GM19372 (cell line): ENCODE measurements at regions not wholly inside any gene's neighbourhood (a gene's known extent, or its start where the extent isn't known, plus 50 kb on each side); places are given as distances from the start of the nearest gene placed in this dataset.
"Not testable (repeated sequence)": the region's sequence is repeated elsewhere in the genome, so short reads cannot be mapped to it uniquely, and the experiment has no call there.

Experiments used
- ATAC-seq: cut with Tn5 transposase; IDR thresholded peaks from one replicate; pipeline ENCODE4 v1.9.1; 2021; ENCODE audit warnings: mild to moderate bottlenecking, low read depth, moderate library complexity; ENCODE audit not compliant: unreplicated experiment

DNA sequence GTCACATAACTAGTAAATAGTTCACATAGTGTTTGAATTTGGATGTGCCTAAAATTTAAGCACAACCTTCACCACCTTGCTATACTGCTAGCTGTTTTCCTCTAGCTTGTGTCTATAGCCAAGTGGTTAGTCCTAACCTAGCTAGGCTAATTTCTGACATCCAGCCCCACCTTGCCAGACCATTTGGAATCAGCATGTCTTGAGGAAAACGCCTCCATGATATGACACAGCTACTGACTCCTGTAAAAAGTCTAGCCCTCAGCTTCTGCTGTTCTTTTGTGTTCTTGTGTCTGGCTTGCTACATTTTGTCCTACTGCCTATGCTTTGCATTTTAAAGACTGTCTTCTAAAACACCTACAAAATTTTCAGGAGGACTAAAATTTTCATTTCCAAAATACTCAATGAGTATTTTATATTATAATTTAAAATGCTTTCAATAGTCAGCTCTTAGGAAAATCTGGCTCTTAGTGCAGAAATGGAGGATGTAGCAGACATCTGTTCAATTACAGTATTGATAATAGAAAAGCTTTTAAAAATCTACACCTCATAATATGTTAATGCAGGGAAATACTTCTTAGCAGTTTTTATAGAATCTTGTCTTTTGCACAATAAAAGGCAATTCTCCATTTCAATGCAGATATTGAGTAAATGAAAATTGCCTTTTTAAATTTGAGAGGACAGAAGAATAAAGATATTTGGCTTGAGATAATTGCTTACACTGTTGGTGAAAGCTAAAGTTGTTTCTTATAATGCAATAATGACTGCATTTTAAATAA, 160.8 kb upstream of the APP start:
- ATAC-seq, result no peak

- ATAC-seq, result no peak
Observed at GRCh38 chr21:26320596-26320995, 150.0 kb upstream of the APP start.

- no peak for ATAC-seq
Observed at GRCh38 chr21:26307640-26308039, 137.1 kb upstream of the APP start.

- no peak for ATAC-seq
Observed at GRCh38 chr21:26297851-26298250, 127.3 kb upstream of the APP start.

DNA sequence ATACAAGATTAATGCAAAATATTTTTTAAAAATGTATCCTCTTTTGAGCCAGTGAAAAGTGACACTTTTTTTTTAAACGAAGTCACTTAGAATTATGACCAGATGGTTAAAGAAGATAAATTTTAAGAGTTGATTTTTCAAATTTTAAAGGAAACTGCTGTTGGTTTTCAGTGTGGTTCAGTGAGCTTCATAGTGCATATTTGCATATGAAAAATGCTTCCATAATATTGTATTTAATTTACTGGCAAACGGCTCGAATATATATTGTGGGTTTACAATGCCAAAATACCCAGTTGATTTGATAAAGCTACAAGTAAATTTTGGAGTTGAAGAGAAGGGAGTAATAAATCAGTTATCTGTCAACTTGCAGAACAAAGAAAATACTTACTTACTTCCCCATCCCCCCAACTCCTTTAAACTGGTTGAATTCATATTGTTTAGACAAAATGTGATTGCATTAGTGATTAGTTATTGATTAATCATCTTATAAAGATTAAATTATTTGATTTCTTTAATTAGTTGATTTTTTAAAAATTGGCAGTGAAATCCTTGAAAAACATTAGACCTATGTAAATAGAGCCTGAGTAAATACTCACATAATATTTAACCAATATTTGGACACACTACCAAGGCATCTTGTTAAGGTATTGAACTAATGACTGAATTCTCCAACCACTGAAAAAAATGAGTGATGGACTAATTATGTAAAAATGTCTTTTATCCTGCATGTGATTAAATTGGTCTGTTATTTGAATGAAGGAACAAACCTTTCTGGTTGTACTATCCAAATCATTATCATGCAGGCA, 122.8 kb upstream of the APP start:
- no peak for ATAC-seq

GRCh38 chr21:26288026-26288425, 117.5 kb upstream of the APP start:
- ATAC-seq, result no peak

- no peak for ATAC-seq
Observed at GRCh38 chr21:26284531-26284930, 114.0 kb upstream of the APP start.

DNA sequence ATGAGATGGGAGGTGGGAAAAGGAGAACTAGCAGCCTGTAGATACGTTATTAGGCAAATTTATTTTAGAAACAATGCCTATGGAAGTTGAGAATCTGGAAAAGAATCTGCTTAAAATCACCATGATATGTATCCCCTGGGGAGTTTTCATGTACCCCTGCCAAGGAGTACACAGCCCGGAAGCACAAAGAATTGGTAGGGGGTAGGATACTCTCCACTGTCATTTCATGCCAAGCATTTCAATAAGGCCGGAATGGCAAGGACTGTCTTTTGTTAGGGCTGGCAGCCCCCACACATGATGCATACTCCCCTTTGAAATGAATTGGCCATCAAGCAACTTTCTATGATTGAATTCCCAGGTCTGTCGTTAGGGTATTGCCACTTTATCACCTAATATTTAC, 111.5 kb upstream of the APP start:
- ATAC-seq, result no peak

GRCh38 chr21:26281506-26281905, 110.9 kb upstream of the APP start:
- no peak for ATAC-seq

- ATAC-seq, result no peak
Observed at GRCh38 chr21:26280775-26281174, 110.2 kb upstream of the APP start.

DNA sequence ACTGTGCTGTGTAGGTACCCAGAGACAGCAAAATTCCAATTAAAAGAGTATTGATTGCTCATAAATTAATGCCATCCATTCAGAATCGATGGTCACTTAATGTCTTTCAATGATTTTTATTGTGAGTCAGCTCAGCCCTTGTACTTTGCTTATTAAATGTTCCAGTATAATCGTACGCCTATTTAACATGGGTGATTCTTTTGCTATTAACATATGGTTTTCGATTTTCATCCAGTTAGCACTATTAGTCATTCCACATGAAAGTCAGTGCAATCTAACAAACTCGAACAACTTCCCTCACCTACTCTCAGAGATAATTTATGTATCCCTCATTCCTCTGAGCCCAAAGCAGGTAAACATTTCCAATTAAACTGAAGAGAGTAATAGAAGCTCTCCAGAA, 109.6 kb upstream of the APP start:
- ATAC-seq, result no peak

GRCh38 chr21:26275801-26276200, 105.2 kb upstream of the APP start:
- no peak for ATAC-seq

DNA sequence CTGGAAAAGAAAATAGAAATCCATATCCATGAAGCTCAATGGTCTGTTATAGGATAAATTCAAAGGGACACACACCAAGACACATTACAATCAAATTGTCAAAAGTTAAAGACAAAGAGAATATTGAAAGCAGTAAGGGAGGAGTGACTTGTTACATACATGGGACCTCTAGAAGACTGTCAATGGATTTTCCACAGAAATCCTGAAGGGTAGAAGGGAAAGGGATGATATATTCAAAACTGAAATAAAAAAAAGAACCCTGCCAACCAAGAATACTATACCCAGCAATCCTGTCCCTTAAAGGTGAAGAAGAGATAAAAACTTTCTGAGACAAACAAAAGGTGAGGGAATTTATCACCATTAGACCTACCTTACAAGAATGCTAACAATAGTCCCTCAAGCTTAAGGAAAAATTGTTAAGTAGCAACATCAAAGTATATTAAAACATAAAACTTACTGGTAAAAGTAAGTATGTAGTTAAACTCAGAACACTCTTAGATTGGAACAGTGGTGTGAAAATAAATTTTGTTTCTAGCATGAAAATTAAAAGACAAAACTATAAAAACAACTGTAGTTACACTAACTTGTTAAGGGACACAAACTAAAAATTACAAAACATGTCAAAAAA, 103.2 kb upstream of the APP start:
- no peak for ATAC-seq

GRCh38 chr21:26267389-26267788, 96.8 kb upstream of the APP start:
- ATAC-seq, result no peak

DNA sequence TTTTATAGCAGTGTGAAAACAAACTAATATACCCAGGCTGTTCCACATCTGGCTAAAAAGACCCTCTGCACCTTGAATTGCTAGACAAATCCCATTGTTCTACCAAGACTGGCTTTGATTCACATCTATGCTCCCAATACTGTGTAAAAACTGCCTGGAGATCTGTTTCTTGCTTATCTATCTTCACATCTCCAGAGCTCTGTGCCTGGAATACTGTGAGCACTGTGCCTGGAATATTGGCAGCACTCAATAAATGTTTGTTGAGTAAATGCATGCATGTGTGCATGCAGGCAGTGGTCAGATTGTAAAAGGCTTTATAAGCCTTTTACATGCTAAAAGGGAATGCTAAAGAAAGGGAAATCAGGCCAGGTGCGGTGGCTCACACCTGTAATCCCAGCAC, 75.5 kb upstream of the APP start:
- ATAC-seq, result no peak

GRCh38 chr21:26245428-26245827, 74.9 kb upstream of the APP start:
- no peak for ATAC-seq

DNA sequence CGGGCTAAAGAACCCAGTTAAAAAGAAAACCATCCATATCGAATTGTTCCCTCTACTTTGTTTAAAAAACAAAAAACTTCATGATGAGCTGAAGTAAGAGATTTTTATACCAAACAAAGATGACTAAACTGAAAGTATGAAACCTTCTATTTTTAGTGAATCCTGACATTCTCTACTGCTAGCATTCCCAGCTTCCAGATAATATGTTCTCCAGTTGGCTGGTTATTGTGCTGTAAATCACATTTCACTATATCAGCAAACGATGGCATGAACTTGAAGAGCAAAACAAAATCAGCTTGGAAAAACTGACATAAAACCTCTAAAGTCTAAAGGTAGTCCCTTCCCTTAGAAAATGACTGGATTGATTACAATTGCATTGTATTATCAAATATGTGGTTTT, 68.1 kb upstream of the APP start:
- ATAC-seq, result no peak

DNA sequence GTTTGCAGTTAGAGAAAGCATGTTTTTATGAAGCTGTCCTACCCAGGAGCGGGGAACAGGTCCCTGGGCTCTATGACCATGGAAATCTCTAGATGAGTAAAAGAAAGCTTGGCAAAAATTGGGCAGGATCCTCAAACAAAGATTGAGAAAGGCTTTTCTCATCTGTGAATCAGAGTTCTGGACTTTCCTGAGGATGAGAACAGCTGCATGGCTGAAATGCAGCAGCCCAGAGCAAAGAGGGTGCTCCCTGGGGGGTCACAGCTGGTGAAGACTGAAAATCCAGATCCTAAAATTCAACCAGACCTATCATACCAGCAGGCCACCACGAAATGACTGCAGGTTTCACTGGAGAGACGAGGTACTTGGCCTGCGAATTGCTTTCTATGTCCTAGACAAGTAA, 65.7 kb upstream of the APP start:
- ATAC-seq, result no peak

- ATAC-seq, result not testable (repeated sequence)
Observed at GRCh38 chr21:26233297-26233696, 62.7 kb upstream of the APP start.

- not testable (repeated sequence) for ATAC-seq
Observed at GRCh38 chr21:26232491-26232890, 61.9 kb upstream of the APP start.

GRCh38 chr21:26227130-26227529, 56.6 kb upstream of the APP start:
- ATAC-seq, result no peak

DNA sequence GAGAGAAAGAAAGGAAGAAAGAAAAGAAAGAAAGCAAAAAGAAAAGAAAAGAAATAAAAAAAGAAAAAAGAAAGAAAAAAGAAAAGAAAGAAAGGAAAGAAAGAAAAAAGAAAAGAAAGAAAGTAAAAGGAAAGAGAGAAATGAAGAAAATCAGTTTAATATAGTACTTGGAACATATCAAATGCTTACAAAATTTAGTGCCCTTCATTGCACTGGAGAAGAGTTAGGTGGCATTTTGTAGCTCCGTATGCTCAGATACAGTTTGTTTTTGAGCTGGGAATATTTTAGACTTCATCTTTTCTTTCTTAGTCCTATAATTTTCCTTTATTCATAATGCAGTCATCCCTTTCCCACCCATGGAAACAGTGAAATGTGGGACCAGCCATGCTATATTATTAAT, 56.2 kb upstream of the APP start:
- ATAC-seq, result no peak
